Panc1 (cell line): ENCODE measurements at regions not wholly inside any gene's neighbourhood (a gene's known extent, or its start where the extent isn't known, plus 50 kb on each side); places are given as distances from the start of the nearest gene placed in this dataset.

Source experiments
- ATAC-seq: fragments of 200-7000 bp; cut with Tn5 transposase; 2 replicates; pipeline ENCODE4 v1.9.1; 2020; ENCODE audit warnings: mild to moderate bottlenecking, moderate library complexity
- BruUV-seq: library from RNA; stranded (reverse); fragments of 400-500 nt; replicated peaks from 2 replicates; lab custom pipeline; 2021; lab: Mats Ljungman, UMichigan
- CTCF ChIA-PET: fragments of 300-600 bp; sonication (Branson Sonifier 250); formaldehyde crosslinking; loops from one replicate; lab custom pipeline; 2022; ENCODE audit warnings: antibody characterized with exemption; lab: Charles Lee
- POLR2A ChIA-PET: fragments of 300-600 bp; sonication (Branson Sonifier 250); formaldehyde crosslinking; loops from one replicate; lab custom pipeline; 2022; ENCODE audit warnings: antibody characterized with exemption; lab: Charles Lee
- DNase-seq: peaks from one replicate; pipeline ENCODE4 v3.0.0-alpha.2; 2010; ENCODE audit warnings: low read depth, low spot score
- H3K27ac ChIP-seq: 2 replicates; pipeline ENCODE4 v1.5.1; 2011; ENCODE audit warnings: mild to moderate bottlenecking, low read length, inconsistent platforms
- H3K27me3 ChIP-seq: fragments of 200-500 bp; sonication (Bioruptor generic); 2 replicates; pipeline ENCODE4 v1.6.0; 2014; ENCODE audit warnings: low read length, inconsistent platforms; ENCODE audit not compliant: control insufficient read depth, insufficient read depth
- H3K36me3 ChIP-seq: fragments of 200-500 bp; sonication (Bioruptor generic); 2 replicates; pipeline ENCODE4 v1.5.1; 2014; ENCODE audit warnings: inconsistent platforms, mild to moderate bottlenecking, low read length, moderate library complexity; ENCODE audit not compliant: control insufficient read depth, insufficient read depth
- H3K4me1 ChIP-seq: 2 replicates; pipeline ENCODE4 v1.5.1; 2011; ENCODE audit warnings: inconsistent platforms, mild to moderate bottlenecking, low read length, moderate library complexity; ENCODE audit not compliant: control insufficient read depth, insufficient read depth
- H3K4me3 ChIP-seq, 2 experiments: 2 replicates each; pipeline ENCODE4 v1.5.1; 2011 to 2012; ENCODE audit warnings: low read depth in 2 of 2, low read length in 2 of 2, mild to moderate bottlenecking in 2 of 2, inconsistent platforms in 1 of 2, moderate library complexity in 1 of 2
- H3K9me3 ChIP-seq: fragments of 200-500 bp; sonication (Bioruptor generic); 2 replicates; pipeline ENCODE4 v1.5.1; 2014; ENCODE audit warnings: low read depth, mild to moderate bottlenecking, inconsistent platforms, low read length, moderate library complexity; ENCODE audit not compliant: control insufficient read depth, insufficient read depth
- CTCF ChIP-seq: fragments of 450-650 bp; IDR thresholded peaks from 2 replicates; pipeline ENCODE4 v1.5.1; 2017; ENCODE audit warnings: mild to moderate bottlenecking
- POLR2AphosphoS5 ChIP-seq: IDR thresholded peaks from 2 replicates; pipeline ENCODE4 v1.6.1; 2012; ENCODE audit warnings: mild to moderate bottlenecking, low read depth, low read length, moderate library complexity
- REST ChIP-seq, 2 experiments: IDR thresholded peaks; 2 replicates each; pipeline ENCODE4 v1.6.1; 2011 to 2012; ENCODE audit warnings: low read depth in 2 of 2, control low read depth in 1 of 2, low read length in 1 of 2, mild to moderate bottlenecking in 1 of 2, moderate library complexity in 1 of 2; ENCODE audit not compliant: insufficient read depth in 1 of 2
- SIN3A ChIP-seq: IDR thresholded peaks from 2 replicates; pipeline ENCODE4 v1.6.1; 2012; ENCODE audit warnings: low read depth, mild to moderate bottlenecking, low read length, moderate library complexity, borderline replicate concordance; ENCODE audit not compliant: insufficient read depth
- TCF7L2 ChIP-seq: IDR thresholded peaks from 2 replicates; pipeline ENCODE4 v1.6.1; 2011; ENCODE audit warnings: mild to moderate bottlenecking, low read depth, low read length, inconsistent platforms
- in situ Hi-C: cut with HindIII; loops from 2 replicates; pipeline ENCODE4 v1.10.0; 2016; ENCODE audit warnings: low sequenced_read_pairs, low pct_unique_long_range_greater_than_20kb
- intact Hi-C: fragments of 100-400 bp; cut with micrococcal nuclease; formaldehyde crosslinking; loops from one replicate; pipeline ENCODE4 v1.10.0; 2022; ENCODE audit not compliant: unreplicated experiment

DNA sequence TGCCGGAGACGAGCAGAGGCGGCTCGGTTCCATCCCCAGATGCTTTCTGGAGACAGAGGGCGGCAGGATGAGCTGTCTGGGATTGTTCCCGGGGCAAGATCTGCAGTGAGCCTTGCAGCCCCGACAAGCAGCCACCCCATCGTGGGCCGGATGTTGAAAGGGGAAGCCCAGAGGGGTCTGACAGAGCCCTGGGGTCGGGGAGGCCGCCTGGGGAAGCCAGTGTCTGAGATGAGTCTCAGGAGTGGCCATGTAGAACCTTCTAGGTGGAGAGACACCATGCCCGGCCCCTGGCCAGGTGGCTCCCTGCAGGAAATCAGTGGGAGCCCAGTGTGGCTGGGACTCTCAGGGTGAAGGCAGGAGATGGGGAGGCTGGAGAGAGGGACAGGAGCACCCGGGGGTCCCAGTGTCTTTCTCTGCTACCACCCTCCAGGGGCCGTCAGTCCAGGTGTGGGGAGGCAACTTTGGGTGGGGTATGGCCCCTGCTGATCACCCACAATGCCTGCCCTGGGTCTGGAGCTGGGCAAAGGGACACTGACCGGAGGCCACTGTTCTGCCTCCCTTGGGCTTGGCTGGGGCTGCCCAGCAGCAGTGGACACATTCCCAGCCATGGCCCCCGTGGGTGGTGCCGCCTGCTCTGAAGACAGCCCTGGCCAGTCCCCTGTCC lies 128.3 kb upstream of the HS6ST1 start:
- in situ Hi-C loops (no loop called here), intact Hi-C loops (no loop called here)
- H3K4me3 ChIP-seq: no peak overlapping the region
- BruUV-seq: no TSS peak
- no peaks in the 10 kb centered on the region for H3K4me1 ChIP-seq
- no peaks in the 10 kb centered on the region for H3K9me3 ChIP-seq
- TF ChIP-seq REST (IDR thresholded peaks at IDR 0.05; ENCODE audit: insufficient read depth in 1 of 2, low read depth in 2 of 2, low read length in 1 of 2) (no peak), TCF7L2 (no peak), SIN3A (no peak), CTCF (no peak), POLR2AphosphoS5 (no peak)
- no peaks in the 10 kb centered on the region for H3K27me3 ChIP-seq
- POLR2A ChIA-PET: no interaction called here
- DNase-seq: no peak
- H3K36me3 ChIP-seq: no peaks in the 10 kb centered on the region
- H3K27ac ChIP-seq: no peak overlapping the region
- no peak for ATAC-seq
- CTCF ChIA-PET: interaction anchor here (0.6 kb wide), 1 partner anchor 24 kb away, joined by 3 read pairs; no protein-coding TSS in a partner anchor

DNA sequence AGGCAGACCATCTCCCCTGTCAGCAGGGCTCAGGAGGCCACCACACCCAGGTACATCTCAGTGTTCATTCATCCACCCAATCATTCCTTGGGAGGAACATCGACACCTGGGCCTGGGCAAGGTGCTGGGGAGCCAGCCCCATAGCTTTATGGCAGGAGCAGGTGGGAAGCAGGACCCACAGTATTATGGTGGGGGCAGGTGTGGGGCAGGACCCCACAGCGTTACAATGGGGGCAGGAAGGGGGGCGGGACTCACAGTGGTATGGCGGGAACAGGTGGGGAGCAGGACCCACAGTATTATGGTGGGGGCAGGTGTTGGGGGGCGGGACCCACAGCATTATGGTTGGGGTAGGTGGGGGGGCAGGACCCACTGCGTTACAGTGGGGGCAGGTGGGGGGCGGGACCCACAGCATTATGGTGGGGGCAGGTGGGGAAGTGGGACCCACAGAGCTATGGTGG lies 128.9 kb upstream of the HS6ST1 start:
- Histone ChIP-seq H3K36me3 (no peaks in the 10 kb centered on the region), H3K4me3 (no peak overlapping the region), H3K27me3 (no peaks in the 10 kb centered on the region), H3K4me1 (no peaks in the 10 kb centered on the region), H3K27ac (no peak overlapping the region), H3K9me3 (no peaks in the 10 kb centered on the region)
- no TSS peak for BruUV-seq
- ChIA-PET CTCF (no interaction called here), POLR2A (no interaction called here)
- no peak for TF ChIP-seq POLR2AphosphoS5
- in situ Hi-C loops: no loop called here
- DNase-seq (no peak), ATAC-seq (no peak)
- intact Hi-C loops: no loop called here
